ENCODE measurements at regions not wholly inside any gene's neighbourhood (a gene's known extent, or its start where the extent isn't known, plus 50 kb on each side); places are given as distances from the start of the nearest gene placed in this dataset.
A peak's percentile ranks its signal among the peaks of the same experiment; 100 is the strongest.

GRCh38 chr12:65643171-65643570 is 181.1 kb upstream of the HMGA2 start:
- no peak for ATAC-seq
- no TSS peak for BruUV-seq (replicated peaks)
- CTCF ChIA-PET = no interaction called here

GRCh38 chr12:65643595-65644386 is 180.5 kb upstream of the HMGA2 start:
- ATAC-seq = no peak

More at GRCh38 chr12:65643171-65643570, 181.1 kb upstream of the HMGA2 start:
- Histone ChIP-seq H3K4me1 (ENCODE audit: control insufficient read depth in 1 of 2, insufficient read depth in 2 of 2, low read length in 2 of 2) (peaks cover 42 to 68% of the 10 kb centered on the region in 2 experiments), H3K27ac (ENCODE audit: low read depth, low read length) (peak overlapping the region; percentile 73), H3K4me3 (replicated peaks in 1 of 2; ENCODE audit: low read depth in 1 of 2, low read length in 2 of 2) (no peak overlapping the region), H3K9me3 (ENCODE audit: control insufficient read depth in 1 of 2, insufficient read depth in 1 of 2, low read depth in 1 of 2, low read length in 2 of 2) (no peaks in the 10 kb centered on the region), H2AFZ (ENCODE audit: low read depth, low read length, poor library complexity, severe bottlenecking) (no peak overlapping the region), H3K9me2 (ENCODE audit: insufficient read depth) (no peaks in the 10 kb centered on the region), H3K79me2 (ENCODE audit: insufficient read depth, low read length) (peaks cover 22% of the 10 kb centered on the region; the same call in 1 of the 2 replicates), H3K4me2 (ENCODE audit: low read length) (peak overlapping the region; percentile 43; the same call in 1 of the 2 replicates), H3K36me3 (ENCODE audit: control insufficient read depth in 1 of 2, insufficient read depth in 2 of 2, low read length in 2 of 2) (peaks cover 0 to 3% of the 10 kb centered on the region in 2 experiments; a peak in 1 of 4 replicates), H3K27me3 (ENCODE audit: insufficient read depth, low read length) (no peaks in the 10 kb centered on the region), H3K9ac (ENCODE audit: low read length) (peak overlapping the region; percentile 49), H4K20me1 (ENCODE audit: insufficient read depth) (no peaks in the 10 kb centered on the region)
- ChIA-PET POLR2A (interaction anchor here (1.4 to 3.5 kb wide), 4 partner anchors 11 to 143 kb away, joined by 3 to 15 read pairs (median 7); no protein-coding TSS in a partner anchor), RAD21 (ENCODE audit: low non-redundant PET in 1 of 2, low total read pairs in 2 of 2, uncharacterized antibody in 2 of 2, unreplicated experiment in 2 of 2) (no interaction called here)
- TF ChIP-seq CBX3 (IDR thresholded peaks at IDR 0.05; ENCODE audit: low read depth) = 0 out of 2 replicates have a peak, but pooled peaks have one; percentile 28
- TF ChIP-seq JUND (IDR thresholded peaks at IDR 0.05) = 0 out of 2 replicates have a peak, but pooled peaks have one; percentile 18
- TF ChIP-seq EZH2phosphoT487 (IDR thresholded peaks at IDR 0.05; ENCODE audit: borderline replicate concordance) = no peak
- intact Hi-C loops (cut with micrococcal nuclease) = no loop called here
- no peak for DNase-seq (ENCODE audit: low read depth, low spot score)

More at GRCh38 chr12:65643595-65644386, 180.5 kb upstream of the HMGA2 start:
- peaks cover 0 to 3% of the 10 kb centered on the region in 2 experiments; a peak in 1 of 4 replicates for H3K36me3 ChIP-seq (ENCODE audit: control insufficient read depth in 1 of 2, insufficient read depth in 2 of 2, low read length in 2 of 2)
- intact Hi-C loops (cut with micrococcal nuclease) = no loop called here
- DNase-seq (ENCODE audit: low read depth, low spot score) = no peak
- H2AFZ ChIP-seq (ENCODE audit: low read depth, low read length, poor library complexity, severe bottlenecking) = no peak overlapping the region
- H3K79me2 ChIP-seq (ENCODE audit: insufficient read depth, low read length) = peaks cover 22% of the 10 kb centered on the region; the same call in 1 of the 2 replicates
- H3K4me2 ChIP-seq (ENCODE audit: low read length) = peak overlapping the region; percentile 43; the same call in 1 of the 2 replicates
- no peak overlapping the region for H3K4me3 ChIP-seq (replicated peaks in 1 of 2; ENCODE audit: low read depth in 1 of 2, low read length in 2 of 2)
- H4K20me1 ChIP-seq (ENCODE audit: insufficient read depth) = no peaks in the 10 kb centered on the region
- peaks cover 46 to 72% of the 10 kb centered on the region in 2 experiments for H3K4me1 ChIP-seq (ENCODE audit: control insufficient read depth in 1 of 2, insufficient read depth in 2 of 2, low read length in 2 of 2)
- ChIA-PET POLR2A (interaction anchor here (1.0 to 3.5 kb wide), 7 partner anchors 13 to 212 kb away, joined by 4 to 15 read pairs (median 7); no protein-coding TSS in a partner anchor), RAD21 (ENCODE audit: low non-redundant PET in 1 of 2, low total read pairs in 2 of 2, uncharacterized antibody in 2 of 2, unreplicated experiment in 2 of 2) (no interaction called here), CTCF (interaction anchor here (0.9 kb wide), 1 partner anchor 41 kb away, joined by 3 read pairs; no protein-coding TSS in a partner anchor)
- no peaks in the 10 kb centered on the region for H3K27me3 ChIP-seq (ENCODE audit: insufficient read depth, low read length)
- H3K9me2 ChIP-seq (ENCODE audit: insufficient read depth) = no peaks in the 10 kb centered on the region
- no peaks in the 10 kb centered on the region for H3K9me3 ChIP-seq (ENCODE audit: control insufficient read depth in 1 of 2, insufficient read depth in 1 of 2, low read depth in 1 of 2, low read length in 2 of 2)
- TF ChIP-seq CTCF (IDR thresholded peaks at IDR 0.05 in 2 of 3, conservative IDR thresholded peaks at IDR 0.05 in 1 of 3; ENCODE audit: borderline replicate concordance in 1 of 3, insufficient read depth in 1 of 3, low read depth in 2 of 3, low read length in 2 of 3) (no peak), FOSL1 (IDR thresholded peaks at IDR 0.05; ENCODE audit: low read depth) (0 out of 2 replicates have a peak, but pooled peaks have one; percentile 5), SP1 (IDR thresholded peaks at IDR 0.05; ENCODE audit: low read depth) (peak; percentile 51), POLR2AphosphoS5 (IDR thresholded peaks at IDR 0.05; ENCODE audit: low read depth, low read length) (peak; percentile 67), SIN3A (IDR thresholded peaks at IDR 0.05; ENCODE audit: low read depth) (peak; percentile 52), MAX (IDR thresholded peaks at IDR 0.05) (peak; percentile 39), POLR2A (IDR thresholded peaks at IDR 0.05; ENCODE audit: borderline replicate concordance, extremely low read depth, insufficient read depth, insufficient read length) (peak; percentile 83)
- TF ChIP-seq, protein P1, sequence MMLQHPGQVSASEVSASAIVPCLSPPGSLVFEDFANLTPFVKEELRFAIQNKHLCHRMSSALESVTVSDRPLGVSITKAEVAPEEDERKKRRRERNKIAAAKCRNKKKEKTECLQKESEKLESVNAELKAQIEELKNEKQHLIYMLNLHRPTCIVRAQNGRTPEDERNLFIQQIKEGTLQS (IDR thresholded peaks at IDR 0.05) = no peak
- H3K27ac ChIP-seq (ENCODE audit: low read depth, low read length) = peak overlapping the region; percentile 73
- peak overlapping the region; percentile 49 for H3K9ac ChIP-seq (ENCODE audit: low read length)
- BruUV-seq (replicated peaks) = TSS peak; percentile 75

All from HCT116 (cell line).